SU-DHL-6 (cell line): ENCODE measurements at regions not wholly inside any gene's neighbourhood (a gene's known extent, or its start where the extent isn't known, plus 50 kb on each side); places are given as distances from the start of the nearest gene placed in this dataset.

Source experiments
- H2AFZ ChIP-seq: fragments of 200-600 bp; sonication (generic); 2 replicates; pipeline ENCODE4 v1.6.1; 2014; ENCODE audit warnings: low read depth, mild to moderate bottlenecking, moderate library complexity, mixed read lengths, antibody characterized with exemption, low read length; ENCODE audit not compliant: severe bottlenecking
- H3F3A ChIP-seq: fragments of 200-600 bp; shearing (Covaris generic); 2 replicates; pipeline ENCODE4 v1.6.0; 2016; ENCODE audit warnings: antibody characterized with exemption, mild to moderate bottlenecking; ENCODE audit not compliant: insufficient read depth
- H3K27ac ChIP-seq: fragments of 200-600 bp; sonication (generic); 2 replicates; pipeline ENCODE4 v1.5.1; 2016; ENCODE audit warnings: low read depth, mild to moderate bottlenecking, low read length, moderate library complexity, mixed read lengths
- H3K27me3 ChIP-seq: fragments of 200-600 bp; sonication (generic), shearing (Covaris generic); 2 replicates; pipeline ENCODE4 v1.6.0; 2014; ENCODE audit warnings: mild to moderate bottlenecking, low read length
- H3K36me3 ChIP-seq: fragments of 200-600 bp; sonication (generic); 2 replicates; pipeline ENCODE4 v1.6.1; 2014; ENCODE audit warnings: mild to moderate bottlenecking, low read length, mixed read lengths
- H3K4me2 ChIP-seq: fragments of 300-600, 200-600 bp; shearing (Covaris generic), sonication (generic); 2 replicates; pipeline ENCODE4 v1.6.0; 2014; ENCODE audit warnings: low read length, low read depth, mild to moderate bottlenecking; ENCODE audit not compliant: poor library complexity, severe bottlenecking
- H3K4me3 ChIP-seq: fragments of 200-600 bp; sonication (generic); 2 replicates; pipeline ENCODE4 v1.5.1; 2014; ENCODE audit warnings: antibody characterized with exemption, low read length, mild to moderate bottlenecking, mixed read lengths; ENCODE audit not compliant: insufficient read depth, poor library complexity, severe bottlenecking
- H3K79me2 ChIP-seq: fragments of 200-600 bp; sonication (generic); 2 replicates; pipeline ENCODE4 v1.6.1; 2014; ENCODE audit warnings: mild to moderate bottlenecking, low read length, moderate library complexity; ENCODE audit not compliant: insufficient read depth
- H3K9ac ChIP-seq: fragments of 200-600 bp; sonication (generic); 2 replicates; pipeline ENCODE4 v1.7.0; 2014; ENCODE audit warnings: mild to moderate bottlenecking, low read length
- H3K9me2 ChIP-seq: fragments of 200-600 bp; sonication (generic); replicated peaks from 2 replicates; pipeline ENCODE4 v1.6.1; 2014; ENCODE audit warnings: low read length; ENCODE audit not compliant: insufficient read depth
- H3K9me3 ChIP-seq: fragments of 200-600 bp; sonication (generic); 2 replicates; pipeline ENCODE4 v1.6.1; 2014; ENCODE audit warnings: low read length, mixed read lengths; ENCODE audit not compliant: insufficient read depth
- H4K20me1 ChIP-seq: fragments of 200-600 bp; sonication (generic); 2 replicates; pipeline ENCODE4 v1.6.1; 2014; ENCODE audit warnings: low read depth, mild to moderate bottlenecking, antibody characterized with exemption, low read length, moderate library complexity, mixed read lengths
- CTCF ChIP-seq: fragments of 200-600 bp; sonication (generic); IDR thresholded peaks from one replicate; pipeline ENCODE4 v1.5.1; 2017; ENCODE audit warnings: antibody characterized with exemption, mild to moderate bottlenecking, low read length, moderate library complexity; ENCODE audit not compliant: insufficient read depth, poor library complexity, severe bottlenecking
- EZH2phosphoT487 ChIP-seq: fragments of 200-600 bp; sonication (generic), shearing (Covaris generic); conservative IDR thresholded peaks from 2 replicates; pipeline ENCODE4 v1.6.1; 2018; ENCODE audit warnings: mild to moderate bottlenecking, antibody characterized with exemption, low read length, moderate library complexity, mixed read lengths

GRCh38 chr3:73697020-73697419 lies 72.3 kb upstream of the PDZRN3 start:
- no peak overlapping the region for H3K9ac ChIP-seq
- H3F3A ChIP-seq, result no peaks in the 10 kb centered on the region
- H3K4me2 ChIP-seq, result no peak overlapping the region
- no peak overlapping the region for H2AFZ ChIP-seq
- H3K9me3 ChIP-seq, result no peaks in the 10 kb centered on the region
- no peaks in the 10 kb centered on the region for H4K20me1 ChIP-seq
- no peaks in the 10 kb centered on the region for H3K79me2 ChIP-seq
- H3K4me3 ChIP-seq, result no peak overlapping the region
- H3K27ac ChIP-seq, result no peak overlapping the region
- no peak for TF ChIP-seq CTCF
- no peak for TF ChIP-seq EZH2phosphoT487
- no peaks in the 10 kb centered on the region for H3K36me3 ChIP-seq
- no peaks in the 10 kb centered on the region for H3K9me2 ChIP-seq
- H3K27me3 ChIP-seq, result no peaks in the 10 kb centered on the region

GRCh38 chr3:73695841-73696240 lies 71.1 kb upstream of the PDZRN3 start:
- no peaks in the 10 kb centered on the region for H3F3A ChIP-seq
- H3K4me3 ChIP-seq, result no peak overlapping the region
- H3K36me3 ChIP-seq, result no peaks in the 10 kb centered on the region
- no peak overlapping the region for H3K27ac ChIP-seq
- H3K4me2 ChIP-seq, result no peak overlapping the region
- no peaks in the 10 kb centered on the region for H3K9me2 ChIP-seq
- H3K79me2 ChIP-seq, result no peaks in the 10 kb centered on the region
- no peaks in the 10 kb centered on the region for H3K9me3 ChIP-seq
- H3K9ac ChIP-seq, result no peak overlapping the region
- TF ChIP-seq EZH2phosphoT487, result no peak
- TF ChIP-seq CTCF, result no peak
- no peak overlapping the region for H2AFZ ChIP-seq
- H3K27me3 ChIP-seq, result no peaks in the 10 kb centered on the region
- H4K20me1 ChIP-seq, result no peaks in the 10 kb centered on the region

DNA sequence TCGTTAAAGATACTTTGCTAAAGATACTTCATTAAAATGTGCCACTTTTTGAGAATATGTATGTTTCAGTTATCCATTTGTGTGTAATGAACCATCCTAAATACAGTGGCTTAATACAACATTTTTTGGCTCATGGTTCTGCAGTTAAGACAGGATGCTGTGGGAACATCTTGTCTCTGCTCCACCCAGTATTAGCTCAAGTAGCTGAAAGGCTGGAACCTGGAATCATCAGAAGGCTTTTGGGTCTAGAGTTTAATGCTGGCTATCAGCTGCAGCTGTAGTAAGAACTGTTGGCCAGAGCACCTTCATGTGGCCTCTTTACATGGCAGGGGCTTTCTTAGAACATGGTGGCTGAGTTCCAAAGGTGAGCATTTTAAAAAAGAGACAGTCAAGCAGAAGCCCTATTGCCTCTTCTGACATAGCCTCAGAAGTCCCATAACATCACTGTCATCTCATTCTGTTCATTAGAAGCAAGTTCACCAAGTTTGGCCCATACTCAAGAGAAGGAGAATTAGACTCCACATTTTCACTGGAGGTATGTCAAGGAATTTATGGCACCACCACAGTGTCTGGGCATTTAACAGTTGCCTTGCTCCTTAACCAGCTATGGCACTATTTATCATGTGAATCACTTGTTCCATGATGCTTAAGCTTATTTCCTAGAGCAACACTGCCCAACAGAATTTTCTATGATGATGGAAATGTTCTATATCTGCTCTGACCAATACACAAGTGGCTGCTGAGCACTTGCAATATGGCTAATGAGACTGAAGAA lies 70.4 kb upstream of the PDZRN3 start:
- Histone ChIP-seq H3K79me2 (no peaks in the 10 kb centered on the region), H3K9me2 (no peaks in the 10 kb centered on the region), H2AFZ (no peak overlapping the region), H3K27ac (no peak overlapping the region), H3K4me3 (no peak overlapping the region), H3K36me3 (no peaks in the 10 kb centered on the region), H4K20me1 (no peaks in the 10 kb centered on the region), H3K27me3 (no peaks in the 10 kb centered on the region), H3K9ac (no peak overlapping the region), H3K9me3 (no peaks in the 10 kb centered on the region), H3F3A (no peaks in the 10 kb centered on the region), H3K4me2 (no peak overlapping the region)
- TF ChIP-seq EZH2phosphoT487 (no peak), CTCF (no peak)
